ENCODE measurements at regions not wholly inside any gene's neighbourhood (a gene's known extent, or its start where the extent isn't known, plus 50 kb on each side); places are given as distances from the start of the nearest gene placed in this dataset.

GRCh38 chr9:103757062-103757461 is 337.0 kb upstream of the SMC2 start:
- no peak for DNase-seq (ENCODE audit: low read depth)

- no peak for DNase-seq (ENCODE audit: low read depth)
Measured at GRCh38 chr9:103761466-103761865, 332.6 kb upstream of the SMC2 start.

- no peak for DNase-seq (ENCODE audit: low read depth)
Measured at GRCh38 chr9:103789686-103790085, 304.4 kb upstream of the SMC2 start.

- peak; percentile 10 for DNase-seq (ENCODE audit: low read depth)
Measured at GRCh38 chr9:103798620-103799019, 295.5 kb upstream of the SMC2 start.

- DNase-seq (ENCODE audit: low read depth) = no peak
Measured at GRCh38 chr9:103799959-103800358, 294.1 kb upstream of the SMC2 start.

GRCh38 chr9:103802068-103802467 is 292.0 kb upstream of the SMC2 start:
- no peak for DNase-seq (ENCODE audit: low read depth)

GRCh38 chr9:103803245-103803644 is 290.9 kb upstream of the SMC2 start:
- no peak for DNase-seq (ENCODE audit: low read depth)

- no peak for DNase-seq (ENCODE audit: low read depth)
Measured at GRCh38 chr9:103804077-103804735, 289.9 kb upstream of the SMC2 start.

- DNase-seq (ENCODE audit: low read depth) = no peak
Measured at GRCh38 chr9:103809745-103810144, 284.4 kb upstream of the SMC2 start.

- DNase-seq (ENCODE audit: low read depth) = no peak
Measured at GRCh38 chr9:103811462-103811861, 282.6 kb upstream of the SMC2 start.

- no peak for DNase-seq (ENCODE audit: low read depth)
Measured at GRCh38 chr9:103816146-103816545, 278.0 kb upstream of the SMC2 start.

GRCh38 chr9:103819936-103820335 is 274.2 kb upstream of the SMC2 start:
- no peak for DNase-seq (ENCODE audit: low read depth)

- DNase-seq (ENCODE audit: low read depth) = no peak
Measured at GRCh38 chr9:103821115-103821514, 273.0 kb upstream of the SMC2 start.

GRCh38 chr9:103837940-103838339 is 256.2 kb upstream of the SMC2 start:
- no peak for DNase-seq (ENCODE audit: low read depth)

- DNase-seq (ENCODE audit: low read depth) = no peak
Measured at GRCh38 chr9:103839197-103839596, 254.9 kb upstream of the SMC2 start.

GRCh38 chr9:103867886-103868285 is 226.2 kb upstream of the SMC2 start:
- no peak for DNase-seq (ENCODE audit: low read depth)

GRCh38 chr9:103872811-103873210 is 221.3 kb upstream of the SMC2 start:
- no peak for DNase-seq (ENCODE audit: low read depth)

GRCh38 chr9:103881419-103881818 is 212.7 kb upstream of the SMC2 start:
- no peak for DNase-seq (ENCODE audit: low read depth)

GRCh38 chr9:103889989-103890388 is 204.1 kb upstream of the SMC2 start:
- DNase-seq (ENCODE audit: low read depth) = no peak

GRCh38 chr9:103894184-103894583 is 199.9 kb upstream of the SMC2 start:
- DNase-seq (ENCODE audit: low read depth) = no peak

GRCh38 chr9:103898550-103898949 is 195.6 kb upstream of the SMC2 start:
- no peak for DNase-seq (ENCODE audit: low read depth)

GRCh38 chr9:103899866-103900265 is 194.2 kb upstream of the SMC2 start:
- no peak for DNase-seq (ENCODE audit: low read depth)

- DNase-seq (ENCODE audit: low read depth) = no peak
Measured at GRCh38 chr9:103900466-103900865, 193.6 kb upstream of the SMC2 start.

- no peak for DNase-seq (ENCODE audit: low read depth)
Measured at GRCh38 chr9:103902263-103902662, 191.8 kb upstream of the SMC2 start.

Measured in RPMI7951 (cell line).